HCT116 (cell line): ENCODE measurements at regions not wholly inside any gene's neighbourhood (a gene's known extent, or its start where the extent isn't known, plus 50 kb on each side); places are given as distances from the start of the nearest gene placed in this dataset.

Experiments
- ATAC-seq: fragments of 200-7000 bp; cut with Tn5 transposase; 2 replicates; pipeline ENCODE4 v1.9.1; 2020; ENCODE audit warnings: mild to moderate bottlenecking, moderate library complexity
- BruUV-seq: library from RNA; stranded (reverse); fragments of 400-500 nt; replicated peaks from 2 replicates; lab custom pipeline; 2021; lab: Mats Ljungman, UMichigan
- CTCF ChIA-PET: fragments of 300-600 bp; sonication (Branson Sonifier 250); formaldehyde crosslinking; loops from one replicate; lab custom pipeline; 2021; ENCODE audit warnings: antibody characterized with exemption; lab: Charles Lee
- POLR2A ChIA-PET: fragments of 300-600, 350-600 bp; sonication (Branson Sonifier 250); formaldehyde crosslinking; loops from one replicate; lab custom pipeline; 2021; ENCODE audit warnings: antibody characterized with exemption; lab: Charles Lee
- RAD21 ChIA-PET, 2 experiments: fragments of 300-600 bp; sonication (Branson Sonifier 250); formaldehyde crosslinking; loops; one replicate each; lab custom pipeline; 2023; ENCODE audit warnings: low total read pairs in 2 of 2; ENCODE audit not compliant: uncharacterized antibody in 2 of 2, unreplicated experiment in 2 of 2, low non-redundant PET in 1 of 2; lab: Charles Lee
- DNase-seq: peaks from one replicate; pipeline ENCODE4 v3.0.0-alpha.2; 2010; ENCODE audit warnings: low read depth, low spot score
- H2AFZ ChIP-seq: fragments of 200-600 bp; shearing (Covaris generic), sonication (generic); 2 replicates; pipeline ENCODE4 v1.6.1; 2017; ENCODE audit warnings: low read depth, mixed run types, mixed read lengths, antibody characterized with exemption, low read length; ENCODE audit not compliant: poor library complexity, severe bottlenecking
- H3K27ac ChIP-seq: 2 replicates; pipeline ENCODE4 v1.5.1; 2012; ENCODE audit warnings: low read depth, low read length
- H3K27me3 ChIP-seq: fragments of 200-600 bp; sonication (generic); 2 replicates; pipeline ENCODE4 v1.6.1; 2016; ENCODE audit warnings: mixed run types, low read length, mixed read lengths; ENCODE audit not compliant: insufficient read depth
- H3K36me3 ChIP-seq, 2 experiments: fragments of 200-500 bp in 1 of 2; fragments of 200-600 bp in 1 of 2; sonication (Bioruptor generic) in 1 of 2; sonication (generic) in 1 of 2; 2 replicates each; pipeline versions ENCODE4 v1.5.1 to v1.6.1; 2014 to 2016; ENCODE audit warnings: low read length in 2 of 2, inconsistent platforms in 1 of 2, mixed read lengths in 1 of 2, mixed run types in 1 of 2; ENCODE audit not compliant: insufficient read depth in 2 of 2, control insufficient read depth in 1 of 2
- H3K4me1 ChIP-seq, 2 experiments: fragments of 200-600 bp in 1 of 2; sonication (generic) in 1 of 2; 2 replicates each; pipeline versions ENCODE4 v1.5.1 to v1.6.1; 2012 to 2017; ENCODE audit warnings: low read length in 2 of 2, inconsistent platforms in 1 of 2, mild to moderate bottlenecking in 1 of 2, mixed read lengths in 1 of 2, mixed run types in 1 of 2, moderate library complexity in 1 of 2; ENCODE audit not compliant: insufficient read depth in 2 of 2, control insufficient read depth in 1 of 2
- H3K4me2 ChIP-seq: fragments of 200-600 bp; sonication (generic); 2 replicates; pipeline ENCODE4 v1.6.1; 2017; ENCODE audit warnings: mixed run types, low read length, mixed read lengths
- H3K4me3 ChIP-seq, 2 experiments: fragments of 200-600 bp in 1 of 2; sonication (generic) in 1 of 2; replicated peaks in 1 of 2; 2 replicates each; pipeline ENCODE4 v1.5.1; 2011 to 2016; ENCODE audit warnings: low read length in 2 of 2, control low read depth in 1 of 2, low read depth in 1 of 2, mild to moderate bottlenecking in 1 of 2, mixed read lengths in 1 of 2, mixed run types in 1 of 2
- H3K79me2 ChIP-seq: fragments of 200-600 bp; sonication (generic); 2 replicates; pipeline ENCODE4 v1.6.1; 2017; ENCODE audit warnings: mild to moderate bottlenecking, mixed run types, low read length, moderate library complexity, mixed read lengths; ENCODE audit not compliant: insufficient read depth
- H3K9ac ChIP-seq: fragments of 200-600 bp; sonication (generic); 2 replicates; pipeline ENCODE4 v1.6.1; 2016; ENCODE audit warnings: low read length, mixed read lengths
- H3K9me2 ChIP-seq: fragments of 200-600 bp; sonication (generic), shearing (Covaris generic); 2 replicates; pipeline ENCODE4 v1.6.1; 2017; ENCODE audit warnings: mixed run types, mild to moderate bottlenecking, moderate library complexity; ENCODE audit not compliant: insufficient read depth
- H3K9me3 ChIP-seq, 2 experiments: fragments of 200-500 bp in 1 of 2; fragments of 200-600 bp in 1 of 2; sonication (Bioruptor generic) in 1 of 2; sonication (generic) in 1 of 2; 2 replicates each; pipeline ENCODE4 v1.6.1; 2014 to 2017; ENCODE audit warnings: low read length in 2 of 2, mixed read lengths in 2 of 2, inconsistent platforms in 1 of 2, low read depth in 1 of 2, mild to moderate bottlenecking in 1 of 2, mixed run types in 1 of 2, moderate library complexity in 1 of 2; ENCODE audit not compliant: control insufficient read depth in 1 of 2, insufficient read depth in 1 of 2
- H4K20me1 ChIP-seq: fragments of 200-600 bp; sonication (generic), shearing (Covaris generic); 2 replicates; pipeline ENCODE4 v1.6.1; 2017; ENCODE audit warnings: mixed run types, mild to moderate bottlenecking, moderate library complexity; ENCODE audit not compliant: insufficient read depth
- ATF3 ChIP-seq: IDR thresholded peaks from 2 replicates; pipeline ENCODE4 v1.6.1; 2012
- CBX3 ChIP-seq: IDR thresholded peaks from 2 replicates; pipeline ENCODE4 v1.6.1; 2012; ENCODE audit warnings: low read depth
- CTCF ChIP-seq, 3 experiments: fragments of 200-600 bp in 1 of 3; sonication (generic) in 1 of 3; IDR thresholded peaks in 2 of 3; conservative IDR thresholded peaks in 1 of 3; 2 replicates each; pipeline ENCODE4 v1.5.1; 2012 to 2017; ENCODE audit warnings: low read depth in 2 of 3, low read length in 2 of 3, antibody characterized with exemption in 1 of 3, borderline replicate concordance in 1 of 3, control low read depth in 1 of 3, mild to moderate bottlenecking in 1 of 3, mixed read lengths in 1 of 3, mixed run types in 1 of 3, moderate library complexity in 1 of 3; ENCODE audit not compliant: insufficient read depth in 1 of 3
- EGR1 ChIP-seq: IDR thresholded peaks from 2 replicates; pipeline ENCODE4 v1.6.1; 2012; ENCODE audit warnings: low read depth
- EZH2 ChIP-seq: fragments of 200-600 bp; sonication (generic); IDR thresholded peaks from 2 replicates; pipeline ENCODE4 v1.6.1; 2017; ENCODE audit warnings: antibody characterized with exemption, mixed run types
- EZH2phosphoT487 ChIP-seq: fragments of 200-600 bp; IDR thresholded peaks from 2 replicates; pipeline ENCODE4 v1.6.1; 2018; ENCODE audit warnings: antibody characterized with exemption, borderline replicate concordance
- FOSL1 ChIP-seq: IDR thresholded peaks from 2 replicates; pipeline ENCODE4 v1.6.1; 2012; ENCODE audit warnings: low read depth
- JUND ChIP-seq: IDR thresholded peaks from 2 replicates; pipeline ENCODE4 v1.6.1; 2012
- POLR2A ChIP-seq: IDR thresholded peaks from 2 replicates; pipeline ENCODE4 v1.7.0; 2011; ENCODE audit warnings: borderline replicate concordance; ENCODE audit not compliant: insufficient read depth, insufficient read length; ENCODE audit errors: extremely low read depth
- RAD21 ChIP-seq: IDR thresholded peaks from 2 replicates; pipeline ENCODE4 v1.6.1; 2012; ENCODE audit warnings: low read depth, mild to moderate bottlenecking
- SIN3A ChIP-seq: IDR thresholded peaks from 2 replicates; pipeline ENCODE4 v1.6.1; 2012; ENCODE audit warnings: low read depth
- SRF ChIP-seq: IDR thresholded peaks from 2 replicates; pipeline ENCODE4 v1.6.1; 2012; ENCODE audit warnings: low read depth
- ZBTB33 ChIP-seq: IDR thresholded peaks from 2 replicates; pipeline ENCODE4 v1.6.1; 2011; ENCODE audit warnings: mild to moderate bottlenecking, low read length, moderate library complexity; ENCODE audit not compliant: insufficient replicate concordance; ENCODE audit errors: extremely low read depth
- ZNF274 ChIP-seq: fragments of 200-500 bp; sonication (Bioruptor generic); IDR thresholded peaks from 2 replicates; pipeline ENCODE4 v1.6.1; 2014; ENCODE audit warnings: mild to moderate bottlenecking, low read depth, low read length, inconsistent platforms
- intact Hi-C: fragments of 100-400 bp; cut with micrococcal nuclease; formaldehyde crosslinking; loops from 2 replicates; pipeline ENCODE4 v1.10.0; 2022

- H3K9me3 ChIP-seq = no peaks in the 10 kb centered on the region; a peak in 1 of 4 replicates
- POLR2A ChIA-PET = no interaction called here
- H3K4me3 ChIP-seq = no peak overlapping the region
- H3K27me3 ChIP-seq = peaks cover 47% of the 10 kb centered on the region
- H2AFZ ChIP-seq = no peak overlapping the region
- no peaks in the 10 kb centered on the region for H3K36me3 ChIP-seq
- no peak overlapping the region for H3K27ac ChIP-seq
- no peaks in the 10 kb centered on the region for H3K4me1 ChIP-seq
- CTCF ChIA-PET = no interaction called here
- ATAC-seq = no peak
- BruUV-seq = no TSS peak
- no peak for DNase-seq
- no peak overlapping the region for H3K9ac ChIP-seq
- intact Hi-C loops = no loop called here
- H3K79me2 ChIP-seq = no peaks in the 10 kb centered on the region
- H3K4me2 ChIP-seq = no peak overlapping the region
- RAD21 ChIA-PET = no interaction called here
- H4K20me1 ChIP-seq = no peaks in the 10 kb centered on the region
- H3K9me2 ChIP-seq = no peaks in the 10 kb centered on the region
- TF ChIP-seq ZBTB33 (no peak), SRF (no peak), JUND (no peak), SIN3A (no peak), EZH2phosphoT487 (no peak), EGR1 (no peak), CTCF (IDR thresholded peaks at IDR 0.05 in 2 of 3, conservative IDR thresholded peaks at IDR 0.05 in 1 of 3; ENCODE audit: borderline replicate concordance in 1 of 3, insufficient read depth in 1 of 3, low read depth in 2 of 3, low read length in 2 of 3) (no peak), RAD21 (no peak), CBX3 (no peak), ATF3 (no peak), EZH2 (no peak), POLR2A (no peak), FOSL1 (no peak), ZNF274 (no peak)
- TF ChIP-seq, all 23 proteins: peak for 0
Measured at GRCh38 chr11:71381781-71382505, 66.2 kb downstream of the DHCR7 start.
